GM18861 (cell line): ENCODE measurements at regions not wholly inside any gene's neighbourhood (a gene's known extent, or its start where the extent isn't known, plus 50 kb on each side); places are given as distances from the start of the nearest gene placed in this dataset.
"Not testable (repeated sequence)": the region's sequence is repeated elsewhere in the genome, so short reads cannot be mapped to it uniquely, and the experiment has no call there.

Experiments used
- ATAC-seq: cut with Tn5 transposase; IDR thresholded peaks from one replicate; pipeline ENCODE4 v1.9.1; 2021; ENCODE audit not compliant: unreplicated experiment

- no peak for ATAC-seq
These were observed 103.9 kb upstream of the SEC14L1 start for GRCh38 chr17:77036841-77037381.

DNA sequence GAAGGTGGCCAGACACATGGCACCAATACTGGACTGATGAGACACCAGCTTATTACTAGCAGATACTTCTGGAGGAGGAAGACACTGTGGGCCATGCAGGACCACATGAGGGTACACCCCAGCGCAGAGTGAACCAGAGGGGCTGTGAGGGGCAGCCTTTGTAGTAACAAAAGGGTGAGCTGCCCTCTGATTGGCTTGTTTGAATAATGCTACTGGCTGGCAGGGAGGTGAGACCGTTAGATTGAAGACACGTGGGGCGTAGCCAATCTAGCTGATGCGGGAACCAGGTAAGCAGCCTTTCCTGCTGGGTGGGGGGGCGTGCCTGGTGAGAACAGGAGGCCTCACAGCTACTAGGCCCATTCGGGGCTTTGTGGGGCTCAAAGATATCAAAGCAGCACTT, 102.8 kb upstream of the SEC14L1 start:
- ATAC-seq, result no peak

GRCh38 chr17:77038884-77039555, 101.7 kb upstream of the SEC14L1 start:
- ATAC-seq, result no peak

GRCh38 chr17:77042476-77043231, 98.1 kb upstream of the SEC14L1 start:
- ATAC-seq, result no peak

GRCh38 chr17:77045441-77046041, 95.2 kb upstream of the SEC14L1 start:
- ATAC-seq, result no peak

DNA sequence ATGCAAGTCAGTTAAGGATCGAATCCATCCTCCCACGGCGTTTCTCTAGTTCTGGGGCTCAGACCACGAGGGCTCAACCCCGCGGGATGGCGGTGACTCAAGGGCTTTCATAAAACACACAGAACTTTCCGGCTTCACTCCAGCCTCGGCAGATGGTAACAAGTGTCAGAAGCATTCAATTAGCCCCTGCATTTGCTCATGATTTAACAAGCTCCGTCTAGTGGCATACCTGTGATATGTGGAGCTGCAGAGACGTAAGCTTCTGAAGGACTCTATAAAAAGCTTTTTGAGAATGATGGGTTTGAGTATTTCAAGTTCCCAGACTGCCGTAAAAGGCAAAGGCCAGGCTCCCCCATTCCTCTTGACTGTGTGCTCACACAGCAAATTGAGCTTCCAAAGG, 91.3 kb upstream of the SEC14L1 start:
- ATAC-seq, result no peak

- not testable (repeated sequence) for ATAC-seq
These were observed 89.9 kb upstream of the SEC14L1 start for GRCh38 chr17:77050901-77051300.

DNA sequence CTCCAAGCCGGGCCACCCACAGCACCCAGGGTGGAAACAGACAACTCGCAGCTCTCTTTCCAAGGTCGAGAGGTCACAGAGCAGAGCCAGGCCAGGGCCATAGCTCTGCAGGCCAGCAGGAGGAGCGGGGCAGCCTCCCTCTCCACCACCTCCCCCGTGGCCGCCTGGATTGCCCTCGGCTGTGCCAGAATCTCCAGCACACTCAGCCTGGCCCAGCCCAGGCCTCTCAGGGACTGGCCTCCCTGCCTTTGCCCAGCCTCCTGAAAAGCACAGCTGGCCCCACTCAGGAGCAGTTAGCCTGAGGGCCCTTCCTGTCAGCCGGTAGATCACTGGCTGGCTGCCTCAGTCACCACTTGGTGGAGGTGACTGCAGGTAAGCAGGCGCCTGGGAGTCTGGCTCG, 85.8 kb upstream of the SEC14L1 start:
- no peak for ATAC-seq

DNA sequence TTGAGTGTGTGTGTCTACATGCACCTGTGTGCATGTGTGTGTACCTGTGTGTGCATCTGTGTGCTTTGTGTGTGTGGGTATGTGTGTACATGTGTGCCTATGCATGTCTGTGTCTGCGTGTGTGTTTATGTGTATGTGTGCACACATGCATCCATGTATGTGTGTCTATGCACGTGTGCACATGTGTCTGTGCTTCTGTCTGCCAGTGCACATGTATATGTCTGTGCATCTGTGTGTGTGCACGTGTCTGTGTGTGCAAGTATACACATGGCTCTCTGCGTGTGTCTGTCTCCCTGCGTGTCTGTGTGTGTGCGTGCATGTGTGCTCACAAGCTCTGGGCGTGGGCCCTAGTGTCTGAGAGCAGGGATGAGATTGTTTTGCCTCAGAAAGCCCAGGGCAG, 85.3 kb upstream of the SEC14L1 start:
- no peak for ATAC-seq

- ATAC-seq, result no peak
These were observed 82.8 kb upstream of the SEC14L1 start for GRCh38 chr17:77058016-77058415.

DNA sequence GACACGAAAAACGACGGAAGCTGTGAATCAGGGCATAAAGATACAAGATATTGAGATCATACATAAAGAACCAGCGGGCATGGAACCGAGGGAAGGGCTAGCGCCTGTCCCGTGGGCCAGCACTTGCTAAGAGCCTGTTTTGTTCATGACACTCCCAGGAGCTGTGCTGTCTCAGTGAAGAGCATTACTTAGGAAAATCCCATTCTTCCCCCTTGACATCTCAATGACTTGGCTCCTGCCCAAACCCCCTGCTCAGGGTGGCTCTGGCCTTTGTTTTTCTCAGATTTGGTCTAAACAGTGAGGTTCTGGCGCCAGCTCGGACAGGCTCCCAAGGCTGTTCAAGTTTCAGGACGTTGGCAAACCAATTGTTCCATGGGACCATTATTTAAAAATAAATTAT, 79.1 kb upstream of the SEC14L1 start:
- no peak for ATAC-seq

DNA sequence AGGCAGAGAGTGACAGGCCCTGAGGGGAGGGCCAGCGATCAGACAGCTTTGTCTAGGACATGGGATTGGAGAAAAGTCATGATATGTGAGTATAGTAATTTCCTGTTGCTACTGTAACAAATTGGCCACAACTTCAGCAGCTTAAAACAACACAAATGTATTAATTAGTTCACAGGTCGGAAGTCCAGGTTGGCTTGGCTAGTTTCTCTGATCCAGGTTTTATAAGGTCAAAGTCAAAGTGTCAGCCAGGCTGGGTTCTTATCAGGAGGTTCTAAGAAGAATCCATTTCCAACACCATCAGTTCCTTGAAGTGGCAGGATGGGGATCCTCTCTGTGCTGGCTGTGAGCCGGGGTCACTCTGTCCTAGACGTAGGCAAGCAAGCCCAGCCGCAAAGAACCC, 76.2 kb upstream of the SEC14L1 start:
- no peak for ATAC-seq

DNA sequence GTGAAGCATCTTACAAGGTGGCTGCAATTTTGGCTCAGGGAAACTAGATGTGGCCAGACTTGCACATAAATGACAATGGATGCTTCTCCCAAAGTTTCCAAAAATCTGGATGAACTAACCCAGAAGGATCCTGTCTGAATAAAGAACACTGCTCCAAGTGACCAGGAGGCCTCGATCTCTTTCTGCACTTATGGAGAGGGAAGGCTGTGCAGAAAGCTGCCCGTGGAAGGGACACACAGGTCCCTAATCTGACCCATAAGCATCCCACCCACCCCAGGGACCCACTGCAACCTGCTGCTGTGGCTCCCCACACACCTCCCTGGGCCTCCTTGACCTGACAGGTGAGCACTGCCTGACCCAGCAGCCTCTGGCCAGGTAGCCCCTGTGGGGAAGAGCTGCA, 74.6 kb upstream of the SEC14L1 start:
- no peak for ATAC-seq

DNA sequence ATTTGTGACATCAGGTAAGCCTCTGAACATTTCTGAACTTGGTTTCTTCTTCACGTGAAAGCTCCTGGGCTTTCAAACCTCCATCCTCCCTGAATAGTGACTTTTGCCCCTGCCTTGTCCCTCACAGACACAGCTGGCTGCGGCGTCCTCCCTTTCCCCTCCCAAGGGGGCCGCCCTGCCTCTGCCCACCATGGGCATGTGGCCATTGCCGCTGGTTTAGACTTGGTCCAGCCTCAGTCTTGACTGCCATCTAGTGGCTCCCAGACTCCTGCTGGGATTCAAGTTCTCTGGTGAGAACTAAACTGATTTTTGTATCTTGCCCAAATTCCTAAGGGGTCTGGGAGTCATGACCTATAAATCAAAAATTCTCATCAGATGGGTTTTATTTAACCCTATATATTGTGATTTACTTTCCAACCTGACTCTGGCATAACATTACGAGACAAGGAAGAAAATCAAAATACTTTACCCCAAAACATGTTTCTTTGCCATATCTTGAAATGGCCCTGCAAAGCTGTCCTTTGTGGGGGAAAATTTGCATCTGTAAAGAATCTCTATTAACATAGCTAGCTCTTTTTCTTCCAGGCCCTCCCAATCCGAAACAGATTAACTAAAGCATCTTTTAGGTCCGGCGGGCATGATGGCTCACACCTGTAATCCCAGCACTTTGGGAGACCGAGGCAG, 73.9 kb upstream of the SEC14L1 start:
- ATAC-seq, result not testable (repeated sequence)

- no peak for ATAC-seq
These were observed 71.9 kb upstream of the SEC14L1 start for GRCh38 chr17:77068915-77069314.

DNA sequence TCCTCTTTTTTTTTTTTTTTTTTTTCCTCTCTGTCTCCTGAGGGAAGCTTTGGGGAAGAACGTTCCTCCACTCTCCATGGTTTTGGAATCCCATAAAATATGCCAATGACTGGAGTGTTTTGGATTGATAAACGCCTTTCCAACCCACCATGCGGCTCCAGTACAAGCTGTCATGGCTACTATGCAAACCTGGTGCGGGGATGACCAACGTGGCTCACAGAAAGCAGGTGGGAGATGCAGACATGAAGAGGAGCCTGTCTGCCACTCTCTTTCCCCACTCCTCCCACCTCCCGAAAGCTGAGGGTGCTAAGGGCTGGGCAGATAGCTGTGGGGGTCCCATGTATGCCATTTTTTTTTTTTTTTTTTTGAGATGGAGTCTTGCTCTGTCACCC, 69.9 kb upstream of the SEC14L1 start:
- ATAC-seq, result no peak

- no peak for ATAC-seq
These were observed 68.8 kb upstream of the SEC14L1 start for GRCh38 chr17:77071925-77072490.

DNA sequence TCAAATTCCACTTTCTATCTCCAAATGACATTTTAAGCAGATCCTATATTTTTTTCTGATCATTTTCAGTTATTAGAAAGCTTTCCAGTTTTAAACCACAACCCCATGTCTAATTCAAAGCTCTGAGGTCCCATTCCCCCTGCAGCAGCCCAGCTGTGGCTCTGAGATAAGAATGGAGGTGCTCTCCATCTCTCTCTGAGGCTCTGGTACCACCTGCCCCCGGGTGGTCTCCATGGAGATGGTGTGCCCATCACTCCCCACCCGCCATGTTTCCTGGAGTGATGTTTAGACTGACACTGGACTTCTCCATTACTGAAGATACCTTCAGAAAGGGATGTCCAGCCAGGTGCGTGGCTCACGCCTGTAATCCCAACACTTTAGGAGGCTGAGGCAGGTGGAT, 68.1 kb upstream of the SEC14L1 start:
- no peak for ATAC-seq

DNA sequence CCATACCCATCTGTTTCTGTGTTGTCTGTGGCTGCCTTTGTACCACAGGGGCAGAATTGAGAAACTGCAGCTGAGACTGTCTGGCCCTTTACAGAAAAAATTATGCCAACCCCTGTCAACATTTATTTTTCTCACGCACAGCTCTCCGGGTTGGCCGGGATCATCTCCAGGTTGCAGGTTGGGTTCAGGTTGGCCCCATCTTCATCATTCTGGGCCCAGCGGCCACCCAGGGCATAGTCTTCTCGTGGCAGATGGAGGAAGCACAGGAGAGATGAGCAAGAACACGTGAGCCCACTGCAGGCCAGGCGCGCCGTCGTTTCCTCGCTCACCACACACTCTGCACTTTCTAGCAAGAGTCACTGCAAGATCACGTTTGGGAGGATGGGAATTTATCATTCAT, 66.1 kb upstream of the SEC14L1 start:
- no peak for ATAC-seq

- no peak for ATAC-seq
These were observed 64.5 kb upstream of the SEC14L1 start for GRCh38 chr17:77076124-77076830.

DNA sequence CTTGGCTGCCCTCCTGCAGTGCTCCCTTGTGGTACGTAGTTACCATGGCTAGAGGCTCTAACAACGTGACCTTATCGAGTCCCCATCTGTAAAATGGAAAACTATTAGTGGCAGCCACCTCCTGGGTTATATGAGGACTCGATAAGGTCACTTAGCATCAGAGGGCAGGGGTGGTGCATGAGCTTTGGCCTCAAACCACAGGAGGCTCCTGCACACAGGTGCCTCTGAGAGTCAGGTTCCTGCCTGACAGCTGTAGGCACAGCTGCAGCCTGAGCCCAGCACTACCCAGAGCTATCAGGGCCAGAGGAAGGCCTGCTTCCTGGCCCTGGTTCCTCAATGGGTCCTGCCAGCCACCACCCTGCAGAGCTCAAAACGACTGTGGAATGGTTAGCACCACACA, 57.2 kb upstream of the SEC14L1 start:
- ATAC-seq, result no peak
